Activated B cell treated with CpG ODN at 0.5 μM for 24 hours (primary cell): ENCODE measurements at regions not wholly inside any gene's neighbourhood (a gene's known extent, or its start where the extent isn't known, plus 50 kb on each side); places are given as distances from the start of the nearest gene placed in this dataset.

Experiments used
- ATAC-seq: fragments of 200-7000 bp; cut with Tn5 transposase; one replicate; pipeline ENCODE4 v1.10.0; 2021; ENCODE audit warnings: low read depth, mild to moderate bottlenecking, moderate library complexity
- CTCF ChIA-PET: fragments of 350-600 bp; sonication (Branson Sonifier 250); formaldehyde crosslinking; loops from one replicate; lab custom pipeline; 2021; ENCODE audit warnings: antibody characterized with exemption; lab: Charles Lee
- POLR2A ChIA-PET: fragments of 350-600 bp; sonication (Branson Sonifier 250); formaldehyde crosslinking; loops from one replicate; lab custom pipeline; 2021; ENCODE audit warnings: antibody characterized with exemption; lab: Charles Lee
- DNase-seq: peaks from one replicate; pipeline ENCODE4 v3.0.0; 2022
- H3K27ac Mint-ChIP-seq: one replicate; pipeline ENCODE4 v1.8.0; 2020; ENCODE audit warnings: mixed read lengths
- H3K27me3 Mint-ChIP-seq: one replicate; pipeline ENCODE4 v1.8.0; 2021; ENCODE audit warnings: mixed read lengths
- H3K36me3 Mint-ChIP-seq: one replicate; pipeline ENCODE4 v1.8.0; 2021; ENCODE audit warnings: low read depth, mixed read lengths
- H3K4me1 Mint-ChIP-seq: one replicate; pipeline ENCODE4 v1.8.0; 2021; ENCODE audit warnings: mixed read lengths
- H3K4me3 Mint-ChIP-seq: one replicate; pipeline ENCODE4 v1.8.0; 2020; ENCODE audit warnings: mild to moderate bottlenecking, mixed read lengths
- H3K9me3 Mint-ChIP-seq: one replicate; pipeline ENCODE4 v1.8.0; 2020; ENCODE audit warnings: mixed read lengths
- intact Hi-C: fragments of 100-400 bp; cut with micrococcal nuclease; formaldehyde crosslinking; loops from one replicate; pipeline ENCODE4 v1.15.1; 2024
- TF ChIP-seq, protein P1 (sequence below): fragments of 200-600 bp; IDR thresholded peaks from one replicate; pipeline ENCODE4 v1.8.0; 2022; ENCODE audit warnings: antibody characterized with exemption, mild to moderate bottlenecking

DNA sequence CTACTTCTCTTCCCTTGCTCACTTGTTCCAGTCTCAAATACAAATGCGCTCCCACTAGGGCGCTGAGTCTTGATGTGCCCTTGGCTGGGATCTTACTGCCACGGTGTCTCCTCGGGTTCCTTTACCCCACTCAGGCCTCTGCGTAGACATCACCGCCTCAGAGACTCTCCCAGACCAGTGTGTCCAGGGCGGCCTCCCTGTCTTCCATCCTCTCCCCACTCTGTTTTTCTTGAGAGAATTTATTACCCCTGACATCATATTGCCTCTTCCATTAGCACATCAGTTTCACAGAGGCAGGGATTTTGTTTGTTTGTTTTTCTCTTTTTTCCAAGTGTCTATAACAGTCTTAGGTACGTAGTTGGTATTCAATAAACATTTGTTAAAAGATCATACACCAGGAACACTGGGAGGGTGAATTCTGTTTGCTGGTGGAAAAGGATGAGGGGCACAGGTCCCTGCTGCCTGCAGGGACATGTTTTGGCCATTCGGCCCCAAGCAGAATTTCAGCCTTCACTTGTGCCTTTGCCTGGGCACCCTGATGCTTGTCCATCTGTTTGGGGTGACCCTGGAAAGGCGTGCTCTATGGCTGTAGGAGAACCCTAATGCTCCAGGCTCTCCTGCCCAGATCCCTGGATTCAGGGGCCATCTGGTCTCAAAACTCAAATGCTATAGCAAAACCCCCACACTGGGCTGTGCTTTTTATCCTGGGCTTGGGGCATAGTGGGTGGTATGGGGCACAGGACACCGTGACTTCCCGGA is 55.0 kb downstream of the RPL37A start:
- POLR2A ChIA-PET = no interaction called here
- TF ChIP-seq, protein P1, sequence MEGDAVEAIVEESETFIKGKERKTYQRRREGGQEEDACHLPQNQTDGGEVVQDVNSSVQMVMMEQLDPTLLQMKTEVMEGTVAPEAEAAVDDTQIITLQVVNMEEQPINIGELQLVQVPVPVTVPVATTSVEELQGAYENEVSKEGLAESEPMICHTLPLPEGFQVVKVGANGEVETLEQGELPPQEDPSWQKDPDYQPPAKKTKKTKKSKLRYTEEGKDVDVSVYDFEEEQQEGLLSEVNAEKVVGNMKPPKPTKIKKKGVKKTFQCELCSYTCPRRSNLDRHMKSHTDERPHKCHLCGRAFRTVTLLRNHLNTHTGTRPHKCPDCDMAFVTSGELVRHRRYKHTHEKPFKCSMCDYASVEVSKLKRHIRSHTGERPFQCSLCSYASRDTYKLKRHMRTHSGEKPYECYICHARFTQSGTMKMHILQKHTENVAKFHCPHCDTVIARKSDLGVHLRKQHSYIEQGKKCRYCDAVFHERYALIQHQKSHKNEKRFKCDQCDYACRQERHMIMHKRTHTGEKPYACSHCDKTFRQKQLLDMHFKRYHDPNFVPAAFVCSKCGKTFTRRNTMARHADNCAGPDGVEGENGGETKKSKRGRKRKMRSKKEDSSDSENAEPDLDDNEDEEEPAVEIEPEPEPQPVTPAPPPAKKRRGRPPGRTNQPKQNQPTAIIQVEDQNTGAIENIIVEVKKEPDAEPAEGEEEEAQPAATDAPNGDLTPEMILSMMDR = no peak
- H3K4me3 Mint-ChIP-seq = no peak overlapping the region
- ATAC-seq (no peak), DNase-seq (no peak)
- CTCF ChIA-PET = no interaction called here
- H3K9me3 Mint-ChIP-seq = no peaks in the 10 kb centered on the region
- no peaks in the 10 kb centered on the region for H3K36me3 Mint-ChIP-seq
- no peaks in the 10 kb centered on the region for H3K4me1 Mint-ChIP-seq
- no peak overlapping the region for H3K27ac Mint-ChIP-seq
- peaks cover 14% of the 10 kb centered on the region for H3K27me3 Mint-ChIP-seq
- intact Hi-C loops = no loop called here

DNA sequence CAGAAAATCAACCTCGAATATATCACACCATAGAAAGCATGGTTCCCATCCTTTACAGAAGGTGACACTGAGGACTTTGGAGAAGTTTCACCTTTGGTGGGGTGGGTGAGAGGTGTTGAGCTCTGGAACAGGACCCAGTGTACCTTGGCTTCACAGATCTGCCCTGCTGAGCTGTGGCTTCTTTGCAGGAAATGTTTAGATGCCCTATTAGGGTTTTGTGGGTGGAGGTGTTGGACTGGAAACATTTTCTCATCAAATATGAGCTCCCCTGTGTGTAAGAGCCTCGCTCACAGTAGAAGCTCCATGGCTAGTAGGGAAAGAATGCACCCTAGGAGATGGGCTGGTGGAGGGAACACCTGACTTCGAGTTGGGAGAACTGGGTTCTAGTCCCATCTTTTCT is 55.6 kb downstream of the RPL37A start:
- Mint-ChIP-seq H3K27ac (no peak overlapping the region), H3K4me3 (no peak overlapping the region), H3K4me1 (no peaks in the 10 kb centered on the region), H3K9me3 (no peaks in the 10 kb centered on the region), H3K36me3 (no peaks in the 10 kb centered on the region), H3K27me3 (peaks cover 15% of the 10 kb centered on the region)
- TF ChIP-seq, protein P1 = no peak
- DNase-seq = no peak
- POLR2A ChIA-PET = no interaction called here
- intact Hi-C loops = no loop called here
- CTCF ChIA-PET = no interaction called here
- no peak for ATAC-seq

DNA sequence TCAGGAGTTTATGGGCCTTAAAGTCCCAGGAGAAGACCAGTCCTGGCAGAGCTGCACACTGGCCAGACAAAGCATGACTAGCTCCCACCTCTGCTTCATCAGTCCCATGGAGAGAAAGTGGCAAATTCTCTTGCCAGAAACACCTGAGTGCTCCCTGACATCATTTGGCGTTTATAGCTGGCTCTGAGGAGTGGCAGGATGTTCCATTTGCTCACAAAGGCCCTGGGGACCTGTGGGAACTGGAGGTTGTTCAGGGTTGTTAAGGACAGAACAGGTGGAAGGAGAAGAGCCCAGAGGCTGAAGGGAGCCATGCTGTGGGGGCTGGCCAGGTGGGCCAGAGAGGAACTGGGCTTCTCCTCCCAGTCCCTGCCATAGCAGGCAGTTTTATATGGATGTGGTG is 56.1 kb downstream of the RPL37A start:
- H3K27me3 Mint-ChIP-seq = peaks cover 15% of the 10 kb centered on the region
- no peaks in the 10 kb centered on the region for H3K9me3 Mint-ChIP-seq
- intact Hi-C loops = no loop called here
- POLR2A ChIA-PET = no interaction called here
- H3K27ac Mint-ChIP-seq = no peak overlapping the region
- H3K4me1 Mint-ChIP-seq = no peaks in the 10 kb centered on the region
- TF ChIP-seq, protein P1 = no peak
- H3K4me3 Mint-ChIP-seq = no peak overlapping the region
- ATAC-seq (no peak), DNase-seq (no peak)
- H3K36me3 Mint-ChIP-seq = no peaks in the 10 kb centered on the region
- CTCF ChIA-PET = no interaction called here

DNA sequence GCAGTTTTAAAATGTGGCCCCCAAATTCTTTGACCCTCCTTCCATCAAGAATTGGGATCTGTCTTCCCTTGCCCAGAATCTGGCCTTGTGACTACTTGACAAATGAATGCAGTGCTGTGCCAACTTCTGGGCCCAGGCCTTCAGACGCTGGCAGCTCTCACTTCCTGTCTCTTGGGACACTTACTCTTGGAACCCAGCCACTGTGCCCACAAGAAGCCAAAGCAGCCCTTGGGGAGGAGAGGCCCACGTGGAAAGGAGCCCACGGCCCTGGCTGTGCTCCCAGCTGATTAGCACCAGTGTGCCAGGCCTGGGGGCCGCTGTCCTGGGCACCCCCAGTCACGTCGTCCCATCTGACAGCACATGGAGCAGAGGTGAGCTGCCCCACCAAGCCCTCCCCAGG is 56.6 kb downstream of the RPL37A start:
- H3K4me3 Mint-ChIP-seq = no peak overlapping the region
- intact Hi-C loops = no loop called here
- no peaks in the 10 kb centered on the region for H3K36me3 Mint-ChIP-seq
- DNase-seq = no peak
- no peaks in the 10 kb centered on the region for H3K4me1 Mint-ChIP-seq
- POLR2A ChIA-PET = no interaction called here
- TF ChIP-seq, protein P1 = no peak
- H3K27ac Mint-ChIP-seq = no peak overlapping the region
- H3K27me3 Mint-ChIP-seq = peaks cover 12% of the 10 kb centered on the region
- CTCF ChIA-PET = no interaction called here
- ATAC-seq = no peak
- H3K9me3 Mint-ChIP-seq = no peaks in the 10 kb centered on the region

DNA sequence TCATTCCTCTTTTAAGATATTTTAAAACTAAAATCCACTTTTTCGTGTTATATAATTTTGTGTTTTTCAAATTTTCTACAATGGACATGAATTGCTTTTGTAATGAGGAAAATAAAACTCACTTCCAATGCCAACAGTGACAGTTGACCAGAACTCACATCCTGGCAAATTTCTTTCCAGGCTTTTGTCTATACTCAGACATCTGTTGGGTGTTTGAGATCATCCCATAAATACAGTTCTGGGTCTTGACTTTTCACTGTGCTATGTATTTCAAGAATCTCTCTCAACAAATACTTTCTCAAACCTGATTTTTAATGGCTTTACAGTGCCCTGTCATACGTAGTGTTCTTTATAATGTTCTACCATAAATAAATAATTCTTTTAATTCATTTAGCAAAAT is 57.6 kb downstream of the RPL37A start:
- ATAC-seq = no peak
- POLR2A ChIA-PET = no interaction called here
- Mint-ChIP-seq H3K4me3 (no peak overlapping the region), H3K27ac (no peak overlapping the region), H3K36me3 (no peaks in the 10 kb centered on the region), H3K9me3 (no peaks in the 10 kb centered on the region), H3K27me3 (peaks cover 14% of the 10 kb centered on the region), H3K4me1 (no peaks in the 10 kb centered on the region)
- no peak for DNase-seq
- CTCF ChIA-PET = no interaction called here
- intact Hi-C loops = no loop called here
- TF ChIP-seq, protein P1 = no peak
